Gastroesophageal sphincter (tissue), 3 donors: ENCODE measurements at regions not wholly inside any gene's neighbourhood (a gene's known extent, or its start where the extent isn't known, plus 50 kb on each side); places are given as distances from the start of the nearest gene placed in this dataset.

Experiments used
- EP300 ChIP-seq: sonication (generic); formaldehyde crosslinking; IDR thresholded peaks from one replicate; pipeline ENCODE4 v1.6.1; 2017; ENCODE audit warnings: antibody characterized with exemption, mild to moderate bottlenecking
- POLR2A ChIP-seq, 2 donors: fragments of 450-650 bp; IDR thresholded peaks; one replicate each; pipeline ENCODE4 v1.6.1; 2017; ENCODE audit warnings: antibody characterized with exemption in 2 of 2, mild to moderate bottlenecking in 2 of 2, moderate library complexity in 1 of 2
- TF ChIP-seq, protein P1 (sequence below), 4 experiments: fragments of 200-600 bp in 2 of 4; fragments of 450-650 bp in 2 of 4; sonication (generic) in 1 of 4; IDR thresholded peaks; one replicate each; pipeline ENCODE4 v1.5.1; 2017 to 2019; ENCODE audit warnings: antibody characterized with exemption in 4 of 4, mild to moderate bottlenecking in 2 of 4, moderate library complexity in 2 of 4

DNA sequence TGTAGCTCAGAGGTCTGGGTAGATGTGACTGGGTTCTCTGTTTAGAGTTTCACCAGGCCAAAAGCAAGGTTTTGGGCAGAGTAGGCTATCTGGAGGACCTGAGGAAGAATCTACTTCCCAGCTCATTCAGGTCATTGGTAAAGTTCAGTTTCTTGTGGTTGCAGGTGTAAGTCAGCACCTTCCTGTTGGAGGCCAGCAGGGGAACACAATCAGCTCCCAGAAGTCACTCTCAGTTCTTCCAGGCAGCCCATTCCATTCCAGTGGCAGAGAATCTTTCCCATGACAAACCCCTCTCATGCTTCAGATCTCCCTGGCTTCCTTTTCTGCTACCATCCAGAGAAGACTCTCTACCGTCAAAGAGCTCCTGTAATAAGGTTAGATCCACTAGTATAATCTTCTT, 176.2 kb upstream of the UFM1 start:
- TF ChIP-seq, protein P1, sequence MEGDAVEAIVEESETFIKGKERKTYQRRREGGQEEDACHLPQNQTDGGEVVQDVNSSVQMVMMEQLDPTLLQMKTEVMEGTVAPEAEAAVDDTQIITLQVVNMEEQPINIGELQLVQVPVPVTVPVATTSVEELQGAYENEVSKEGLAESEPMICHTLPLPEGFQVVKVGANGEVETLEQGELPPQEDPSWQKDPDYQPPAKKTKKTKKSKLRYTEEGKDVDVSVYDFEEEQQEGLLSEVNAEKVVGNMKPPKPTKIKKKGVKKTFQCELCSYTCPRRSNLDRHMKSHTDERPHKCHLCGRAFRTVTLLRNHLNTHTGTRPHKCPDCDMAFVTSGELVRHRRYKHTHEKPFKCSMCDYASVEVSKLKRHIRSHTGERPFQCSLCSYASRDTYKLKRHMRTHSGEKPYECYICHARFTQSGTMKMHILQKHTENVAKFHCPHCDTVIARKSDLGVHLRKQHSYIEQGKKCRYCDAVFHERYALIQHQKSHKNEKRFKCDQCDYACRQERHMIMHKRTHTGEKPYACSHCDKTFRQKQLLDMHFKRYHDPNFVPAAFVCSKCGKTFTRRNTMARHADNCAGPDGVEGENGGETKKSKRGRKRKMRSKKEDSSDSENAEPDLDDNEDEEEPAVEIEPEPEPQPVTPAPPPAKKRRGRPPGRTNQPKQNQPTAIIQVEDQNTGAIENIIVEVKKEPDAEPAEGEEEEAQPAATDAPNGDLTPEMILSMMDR (IDR thresholded peaks at IDR 0.05), result no peak
- no peak for TF ChIP-seq EP300
- no peak for TF ChIP-seq POLR2A (IDR thresholded peaks at IDR 0.05)
